T-helper 1 cell treated with Interleukin-12 subunit alpha and Interleukin-12 subunit beta and Interleukin-4 antibody, amounts not matched to agents 30 μg/mL and 1 μg/mL, for 36 hours (primary cell): ENCODE measurements at regions not wholly inside any gene's neighbourhood (a gene's known extent, or its start where the extent isn't known, plus 50 kb on each side); places are given as distances from the start of the nearest gene placed in this dataset.

Source experiments
- H3K27ac Mint-ChIP-seq: one replicate; pipeline ENCODE4 v1.8.0; 2021; ENCODE audit warnings: mild to moderate bottlenecking, mixed read lengths
- H3K27me3 Mint-ChIP-seq: one replicate; pipeline ENCODE4 v1.8.0; 2021; ENCODE audit warnings: low read depth, mixed read lengths
- H3K36me3 Mint-ChIP-seq: one replicate; pipeline ENCODE4 v1.8.0; 2021; ENCODE audit warnings: low read depth, mixed read lengths
- H3K4me1 Mint-ChIP-seq: one replicate; pipeline ENCODE4 v1.8.0; 2021; ENCODE audit warnings: low read depth, mixed read lengths
- H3K4me3 Mint-ChIP-seq: one replicate; pipeline ENCODE4 v1.8.0; 2021; ENCODE audit warnings: mild to moderate bottlenecking, moderate library complexity, mixed read lengths
- H3K9me3 Mint-ChIP-seq: one replicate; pipeline ENCODE4 v1.8.0; 2021; ENCODE audit warnings: mixed read lengths

GRCh38 chr9:88783711-88784083 lies 207.6 kb upstream of the S1PR3 start:
- H3K4me3 Mint-ChIP-seq, result no peak overlapping the region
- no peaks in the 10 kb centered on the region for H3K36me3 Mint-ChIP-seq
- peaks cover 4% of the 10 kb centered on the region for H3K27me3 Mint-ChIP-seq
- H3K4me1 Mint-ChIP-seq, result no peaks in the 10 kb centered on the region
- H3K27ac Mint-ChIP-seq, result no peak overlapping the region
- H3K9me3 Mint-ChIP-seq, result no peaks in the 10 kb centered on the region

GRCh38 chr9:88784960-88785359 lies 206.3 kb upstream of the S1PR3 start:
- no peaks in the 10 kb centered on the region for H3K9me3 Mint-ChIP-seq
- no peak overlapping the region for H3K4me3 Mint-ChIP-seq
- no peaks in the 10 kb centered on the region for H3K4me1 Mint-ChIP-seq
- peaks cover 4% of the 10 kb centered on the region for H3K27me3 Mint-ChIP-seq
- H3K27ac Mint-ChIP-seq, result no peak overlapping the region
- H3K36me3 Mint-ChIP-seq, result no peaks in the 10 kb centered on the region

- Mint-ChIP-seq H3K27me3 (peaks cover 4% of the 10 kb centered on the region), H3K27ac (no peak overlapping the region), H3K9me3 (no peaks in the 10 kb centered on the region), H3K36me3 (no peaks in the 10 kb centered on the region), H3K4me1 (no peaks in the 10 kb centered on the region), H3K4me3 (no peak overlapping the region)
Measured at GRCh38 chr9:88786291-88787079, 204.8 kb upstream of the S1PR3 start.

GRCh38 chr9:88789785-88790184 lies 201.5 kb upstream of the S1PR3 start:
- peaks cover 4% of the 10 kb centered on the region for H3K27me3 Mint-ChIP-seq
- H3K4me1 Mint-ChIP-seq, result no peaks in the 10 kb centered on the region
- H3K36me3 Mint-ChIP-seq, result no peaks in the 10 kb centered on the region
- no peak overlapping the region for H3K4me3 Mint-ChIP-seq
- no peak overlapping the region for H3K27ac Mint-ChIP-seq
- H3K9me3 Mint-ChIP-seq, result no peaks in the 10 kb centered on the region

GRCh38 chr9:88791105-88791805 lies 200.0 kb upstream of the S1PR3 start:
- Mint-ChIP-seq H3K4me1 (no peaks in the 10 kb centered on the region), H3K9me3 (peaks cover 6% of the 10 kb centered on the region), H3K27me3 (peaks cover 4% of the 10 kb centered on the region), H3K27ac (no peak overlapping the region), H3K36me3 (no peaks in the 10 kb centered on the region), H3K4me3 (no peak overlapping the region)

- Mint-ChIP-seq H3K9me3 (peaks cover 6% of the 10 kb centered on the region), H3K27me3 (peaks cover 4% of the 10 kb centered on the region), H3K36me3 (no peaks in the 10 kb centered on the region), H3K4me1 (no peaks in the 10 kb centered on the region), H3K27ac (no peak overlapping the region), H3K4me3 (no peak overlapping the region)
Measured at GRCh38 chr9:88792502-88792901, 198.8 kb upstream of the S1PR3 start.

- H3K4me3 Mint-ChIP-seq, result no peak overlapping the region
- H3K27ac Mint-ChIP-seq, result no peak overlapping the region
- H3K9me3 Mint-ChIP-seq, result peaks cover 6% of the 10 kb centered on the region
Measured at GRCh38 chr9:88794100-88794499, 197.2 kb upstream of the S1PR3 start.

GRCh38 chr9:88796947-88797346 lies 194.3 kb upstream of the S1PR3 start:
- H3K36me3 Mint-ChIP-seq, result no peaks in the 10 kb centered on the region
- H3K27ac Mint-ChIP-seq, result no peak overlapping the region
- peaks cover 4% of the 10 kb centered on the region for H3K27me3 Mint-ChIP-seq
- peaks cover 6% of the 10 kb centered on the region for H3K9me3 Mint-ChIP-seq
- no peak overlapping the region for H3K4me3 Mint-ChIP-seq
- H3K4me1 Mint-ChIP-seq, result no peaks in the 10 kb centered on the region

More at GRCh38 chr9:88794100-88794499, 197.2 kb upstream of the S1PR3 start:
- Mint-ChIP-seq H3K4me1 (no peaks in the 10 kb centered on the region), H3K27me3 (no peaks in the 10 kb centered on the region), H3K36me3 (no peaks in the 10 kb centered on the region)

- peaks cover 6% of the 10 kb centered on the region for H3K9me3 Mint-ChIP-seq
- no peaks in the 10 kb centered on the region for H3K4me1 Mint-ChIP-seq
- no peaks in the 10 kb centered on the region for H3K36me3 Mint-ChIP-seq
- no peak overlapping the region for H3K27ac Mint-ChIP-seq
- no peak overlapping the region for H3K4me3 Mint-ChIP-seq
- peaks cover 4% of the 10 kb centered on the region for H3K27me3 Mint-ChIP-seq
Measured at GRCh38 chr9:88798476-88798875, 192.8 kb upstream of the S1PR3 start.

GRCh38 chr9:88799541-88800328 lies 191.5 kb upstream of the S1PR3 start:
- Mint-ChIP-seq H3K9me3 (peaks cover 6% of the 10 kb centered on the region), H3K36me3 (no peaks in the 10 kb centered on the region), H3K4me3 (no peak overlapping the region)

GRCh38 chr9:88800329-88800682 lies 191.0 kb upstream of the S1PR3 start:
- Mint-ChIP-seq H3K27me3 (peaks cover 4% of the 10 kb centered on the region), H3K4me1 (no peaks in the 10 kb centered on the region), H3K27ac (no peak overlapping the region), H3K36me3 (no peaks in the 10 kb centered on the region), H3K4me3 (no peak overlapping the region), H3K9me3 (peaks cover 4% of the 10 kb centered on the region)

More at GRCh38 chr9:88799541-88800328, 191.5 kb upstream of the S1PR3 start:
- Mint-ChIP-seq H3K4me1 (no peaks in the 10 kb centered on the region), H3K27me3 (peaks cover 4% of the 10 kb centered on the region), H3K27ac (no peak overlapping the region)

- H3K9me3 Mint-ChIP-seq, result no peaks in the 10 kb centered on the region
- no peak overlapping the region for H3K27ac Mint-ChIP-seq
- no peak overlapping the region for H3K4me3 Mint-ChIP-seq
- no peaks in the 10 kb centered on the region for H3K36me3 Mint-ChIP-seq
- H3K27me3 Mint-ChIP-seq, result peaks cover 4% of the 10 kb centered on the region
- H3K4me1 Mint-ChIP-seq, result no peaks in the 10 kb centered on the region
Measured at GRCh38 chr9:88801214-88801796, 190.0 kb upstream of the S1PR3 start.

GRCh38 chr9:88802533-88802932 lies 188.7 kb upstream of the S1PR3 start:
- H3K4me3 Mint-ChIP-seq, result no peak overlapping the region

GRCh38 chr9:88803546-88804253 lies 187.6 kb upstream of the S1PR3 start:
- no peaks in the 10 kb centered on the region for H3K9me3 Mint-ChIP-seq
- H3K27ac Mint-ChIP-seq, result no peak overlapping the region
- no peak overlapping the region for H3K4me3 Mint-ChIP-seq
- no peaks in the 10 kb centered on the region for H3K36me3 Mint-ChIP-seq
- H3K4me1 Mint-ChIP-seq, result no peaks in the 10 kb centered on the region
- H3K27me3 Mint-ChIP-seq, result peaks cover 4% of the 10 kb centered on the region

More at GRCh38 chr9:88802533-88802932, 188.7 kb upstream of the S1PR3 start:
- Mint-ChIP-seq H3K27me3 (peaks cover 4% of the 10 kb centered on the region), H3K4me1 (no peaks in the 10 kb centered on the region), H3K9me3 (no peaks in the 10 kb centered on the region), H3K36me3 (no peaks in the 10 kb centered on the region), H3K27ac (no peak overlapping the region)
